ENCODE measurements at regions not wholly inside any gene's neighbourhood (a gene's known extent, or its start where the extent isn't known, plus 50 kb on each side); places are given as distances from the start of the nearest gene placed in this dataset.

DNA sequence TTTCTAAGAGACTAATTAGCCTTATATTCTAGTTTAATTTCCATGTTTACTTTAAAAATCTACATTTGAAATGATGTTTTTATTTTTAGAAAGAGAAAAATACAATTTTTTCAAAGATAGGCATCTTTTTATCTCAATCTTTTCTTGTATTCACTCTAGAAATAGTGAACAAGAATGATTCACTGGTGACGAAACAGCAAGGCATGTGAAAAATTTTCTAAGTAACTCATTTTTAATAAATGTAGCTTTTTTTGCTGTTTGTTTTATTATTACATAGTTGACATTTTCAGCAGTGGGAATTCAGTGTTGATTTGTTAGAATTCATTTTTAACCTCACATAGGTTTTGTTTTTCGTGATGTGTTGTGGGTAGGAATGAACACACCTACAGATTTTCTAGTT lies 1226.4 kb downstream of the NSUN3 start:
- Histone ChIP-seq H3K9ac (ENCODE audit: insufficient read length) (no peak overlapping the region), H3K4me3 (no peak overlapping the region), H3K9me3 (ENCODE audit: low read depth, low read length) (no peaks in the 10 kb centered on the region), H3K36me3 (ENCODE audit: insufficient read depth, low read length) (no peaks in the 10 kb centered on the region), H3K27ac (no peak overlapping the region)
- DNase-seq (ENCODE audit: low read depth, low spot score): no peak
- no peak for TF ChIP-seq POLR2AphosphoS5 (IDR thresholded peaks at IDR 0.05; ENCODE audit: borderline replicate concordance, low read depth, low read length)
- no peak for TF ChIP-seq EZH2 (IDR thresholded peaks at IDR 0.05)
- TF ChIP-seq FOXP2 (optimal IDR thresholded peaks at IDR 0.05; ENCODE audit: control extremely low read depth, extremely low read length, insufficient read depth): no peak

DNA sequence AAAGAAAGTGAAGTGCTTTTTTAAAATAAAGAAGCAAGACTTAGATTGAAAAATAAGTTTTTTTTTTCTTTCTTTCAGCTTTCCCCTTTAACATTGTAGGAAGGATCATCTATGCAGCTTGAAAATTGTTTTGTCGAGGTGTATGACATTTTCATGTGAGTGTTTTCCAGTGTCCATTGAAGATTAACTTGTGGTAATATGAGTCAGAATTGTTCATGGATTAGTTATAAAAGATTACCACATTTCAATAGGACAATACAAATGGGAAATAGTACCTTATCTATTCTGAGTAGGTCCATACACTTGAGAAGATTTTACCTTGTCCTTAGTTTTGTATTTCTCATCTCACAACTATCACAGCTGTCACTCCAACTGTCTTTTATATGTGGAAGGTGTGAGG lies 1234.7 kb downstream of the NSUN3 start:
- no peak for DNase-seq (ENCODE audit: low read depth, low spot score)
- H3K27ac ChIP-seq: no peak overlapping the region
- H3K36me3 ChIP-seq (ENCODE audit: insufficient read depth, low read length): no peaks in the 10 kb centered on the region
- TF ChIP-seq POLR2AphosphoS5 (IDR thresholded peaks at IDR 0.05; ENCODE audit: borderline replicate concordance, low read depth, low read length) (no peak), FOXP2 (optimal IDR thresholded peaks at IDR 0.05; ENCODE audit: control extremely low read depth, extremely low read length, insufficient read depth) (no peak), EZH2 (IDR thresholded peaks at IDR 0.05) (no peak)
- no peak overlapping the region for H3K9ac ChIP-seq (ENCODE audit: insufficient read length)
- H3K4me3 ChIP-seq: no peak overlapping the region
- H3K9me3 ChIP-seq (ENCODE audit: low read depth, low read length): no peaks in the 10 kb centered on the region

DNA sequence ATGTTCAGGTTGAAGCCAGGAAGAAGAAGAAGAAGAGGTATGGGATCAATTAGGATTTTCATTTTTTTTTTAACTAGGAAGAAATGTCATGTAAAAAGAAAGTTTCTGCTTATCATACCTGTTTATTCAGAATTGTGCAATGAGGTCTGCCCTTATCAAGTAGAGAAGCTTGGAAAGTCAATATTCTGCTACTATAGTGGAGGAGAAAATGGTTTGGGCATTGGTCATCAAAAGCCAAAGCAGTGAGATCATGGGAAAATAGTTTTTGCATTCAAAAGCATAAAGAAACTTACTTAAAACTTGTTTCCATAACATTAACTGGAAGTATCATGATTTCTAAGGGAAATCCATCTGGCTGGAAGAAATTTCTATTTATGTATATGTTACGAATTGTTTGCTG lies 1239.2 kb downstream of the NSUN3 start:
- H3K27ac ChIP-seq: no peak overlapping the region
- TF ChIP-seq EZH2 (IDR thresholded peaks at IDR 0.05) (no peak), POLR2AphosphoS5 (IDR thresholded peaks at IDR 0.05; ENCODE audit: borderline replicate concordance, low read depth, low read length) (no peak), FOXP2 (optimal IDR thresholded peaks at IDR 0.05; ENCODE audit: control extremely low read depth, extremely low read length, insufficient read depth) (no peak)
- no peak for DNase-seq (ENCODE audit: low read depth, low spot score)
- H3K9me3 ChIP-seq (ENCODE audit: low read depth, low read length): no peaks in the 10 kb centered on the region
- H3K4me3 ChIP-seq: no peak overlapping the region
- no peak overlapping the region for H3K9ac ChIP-seq (ENCODE audit: insufficient read length)
- H3K36me3 ChIP-seq (ENCODE audit: insufficient read depth, low read length): no peaks in the 10 kb centered on the region

DNA sequence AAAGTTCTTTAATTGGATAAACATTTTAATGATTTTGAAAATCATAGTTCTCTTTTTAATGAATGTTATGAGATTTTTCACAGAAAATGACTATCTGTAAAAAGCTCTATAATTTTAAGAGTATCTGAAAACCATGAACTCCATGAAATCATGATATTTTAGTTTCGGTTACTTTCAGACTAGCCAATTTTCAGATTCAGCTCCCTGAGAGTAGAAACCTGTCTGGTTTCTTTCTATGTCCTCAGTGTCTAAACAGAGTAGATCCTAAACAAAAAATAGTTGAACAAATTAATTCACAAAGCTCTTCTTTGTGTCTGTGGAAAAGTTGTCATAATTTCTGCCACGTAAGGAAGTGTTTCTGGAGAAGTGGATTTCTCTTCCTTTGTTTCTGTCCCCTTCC lies 1247.7 kb downstream of the NSUN3 start:
- no peak overlapping the region for H3K9ac ChIP-seq (ENCODE audit: insufficient read length)

DNA sequence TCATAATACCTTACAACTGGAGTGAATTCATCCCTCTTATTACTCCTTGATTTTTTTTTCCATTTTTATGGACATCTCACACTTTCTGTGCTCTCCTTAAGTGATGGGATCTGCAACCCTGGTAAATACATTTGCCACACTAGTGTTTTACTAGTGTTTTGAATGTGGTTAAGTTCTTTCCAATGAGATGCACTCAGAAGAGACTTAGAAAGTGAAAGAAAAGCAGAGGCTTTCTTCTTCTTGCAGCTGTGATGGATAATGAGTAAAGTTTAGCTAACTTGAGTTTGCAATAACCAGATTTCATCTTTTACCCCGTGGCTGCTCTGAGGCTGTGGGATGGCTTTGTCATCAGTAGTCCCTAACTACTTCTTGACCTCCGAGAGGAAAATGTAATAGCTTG lies 1248.4 kb downstream of the NSUN3 start:
- Histone ChIP-seq H3K9me3 (ENCODE audit: low read depth, low read length) (no peaks in the 10 kb centered on the region), H3K4me3 (no peak overlapping the region), H3K27ac (no peak overlapping the region), H3K36me3 (ENCODE audit: insufficient read depth, low read length) (no peaks in the 10 kb centered on the region), H3K9ac (ENCODE audit: insufficient read length) (no peak overlapping the region)
- TF ChIP-seq FOXP2 (optimal IDR thresholded peaks at IDR 0.05; ENCODE audit: control extremely low read depth, extremely low read length, insufficient read depth) (no peak), EZH2 (IDR thresholded peaks at IDR 0.05) (no peak)
- no peak for DNase-seq (ENCODE audit: low read depth, low spot score)

More for the DNA sequence above, 1247.7 kb downstream of the NSUN3 start:
- DNase-seq (ENCODE audit: low read depth, low spot score): no peak
- H3K9me3 ChIP-seq (ENCODE audit: low read depth, low read length): no peaks in the 10 kb centered on the region
- no peaks in the 10 kb centered on the region for H3K36me3 ChIP-seq (ENCODE audit: insufficient read depth, low read length)
- H3K27ac ChIP-seq: no peak overlapping the region
- TF ChIP-seq FOXP2 (optimal IDR thresholded peaks at IDR 0.05; ENCODE audit: control extremely low read depth, extremely low read length, insufficient read depth): no peak
- TF ChIP-seq EZH2 (IDR thresholded peaks at IDR 0.05): no peak
- TF ChIP-seq POLR2AphosphoS5 (IDR thresholded peaks at IDR 0.05; ENCODE audit: borderline replicate concordance, low read depth, low read length): no peak
- no peak overlapping the region for H3K4me3 ChIP-seq

DNA sequence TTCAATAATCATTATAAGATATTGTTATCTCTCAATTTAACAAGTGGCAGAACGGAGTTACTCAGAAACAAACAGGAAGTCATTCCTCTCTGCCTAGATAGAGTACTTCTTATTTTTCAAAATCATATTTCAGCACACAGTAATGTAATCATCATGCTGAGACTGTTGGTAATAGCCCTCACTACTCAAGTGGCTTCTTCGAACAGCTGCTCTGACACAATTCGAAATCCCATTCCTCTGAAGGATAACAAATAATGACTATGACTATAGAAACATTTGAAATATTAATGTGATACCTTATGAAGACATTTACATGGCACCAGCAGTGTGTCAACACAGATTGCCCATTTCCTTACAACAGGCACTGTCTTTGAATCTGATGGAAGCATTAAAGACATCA lies 1249.8 kb downstream of the NSUN3 start:
- H3K4me3 ChIP-seq: no peak overlapping the region
- no peak overlapping the region for H3K27ac ChIP-seq
- H3K36me3 ChIP-seq (ENCODE audit: insufficient read depth, low read length): no peaks in the 10 kb centered on the region
- H3K9me3 ChIP-seq (ENCODE audit: low read depth, low read length): no peaks in the 10 kb centered on the region
- H3K9ac ChIP-seq (ENCODE audit: insufficient read length): no peak overlapping the region
- TF ChIP-seq FOXP2 (optimal IDR thresholded peaks at IDR 0.05; ENCODE audit: control extremely low read depth, extremely low read length, insufficient read depth) (no peak), EZH2 (IDR thresholded peaks at IDR 0.05) (no peak), POLR2AphosphoS5 (IDR thresholded peaks at IDR 0.05; ENCODE audit: borderline replicate concordance, low read depth, low read length) (no peak)
- DNase-seq (ENCODE audit: low read depth, low spot score): no peak

DNA sequence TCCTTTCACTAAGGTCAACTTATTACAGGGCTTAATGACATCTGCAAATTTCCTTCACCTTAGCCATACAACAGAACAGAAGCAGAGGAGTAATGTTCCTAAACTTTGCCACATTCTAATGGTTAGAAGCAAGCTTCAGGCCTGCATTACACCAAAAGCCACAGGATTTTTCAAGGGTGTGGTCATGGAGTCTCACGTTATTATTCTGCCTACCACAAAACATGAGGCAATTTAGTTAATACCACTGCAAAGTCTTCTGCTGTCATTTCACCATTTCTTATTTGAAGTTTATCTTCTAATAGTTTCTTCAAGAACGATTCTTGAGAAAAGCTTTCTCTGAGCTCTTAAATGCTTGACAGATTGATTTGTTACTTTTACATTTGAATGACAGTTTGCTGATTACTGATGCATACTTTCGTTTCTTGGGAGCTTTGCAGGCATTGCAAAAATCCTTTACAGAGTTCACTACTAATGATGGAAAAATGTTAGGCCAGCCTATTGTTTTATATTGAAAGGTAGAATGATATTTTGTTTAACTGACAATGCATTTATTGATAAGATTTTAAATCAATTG lies 1257.1 kb downstream of the NSUN3 start:
- Histone ChIP-seq H3K4me3 (no peak overlapping the region), H3K36me3 (ENCODE audit: insufficient read depth, low read length) (no peaks in the 10 kb centered on the region), H3K9ac (ENCODE audit: insufficient read length) (no peak overlapping the region), H3K27ac (no peak overlapping the region), H3K9me3 (ENCODE audit: low read depth, low read length) (no peaks in the 10 kb centered on the region)
- TF ChIP-seq EZH2 (IDR thresholded peaks at IDR 0.05) (no peak), FOXP2 (optimal IDR thresholded peaks at IDR 0.05; ENCODE audit: control extremely low read depth, extremely low read length, insufficient read depth) (no peak), POLR2AphosphoS5 (IDR thresholded peaks at IDR 0.05; ENCODE audit: borderline replicate concordance, low read depth, low read length) (no peak)
- DNase-seq (ENCODE audit: low read depth, low spot score): no peak

DNA sequence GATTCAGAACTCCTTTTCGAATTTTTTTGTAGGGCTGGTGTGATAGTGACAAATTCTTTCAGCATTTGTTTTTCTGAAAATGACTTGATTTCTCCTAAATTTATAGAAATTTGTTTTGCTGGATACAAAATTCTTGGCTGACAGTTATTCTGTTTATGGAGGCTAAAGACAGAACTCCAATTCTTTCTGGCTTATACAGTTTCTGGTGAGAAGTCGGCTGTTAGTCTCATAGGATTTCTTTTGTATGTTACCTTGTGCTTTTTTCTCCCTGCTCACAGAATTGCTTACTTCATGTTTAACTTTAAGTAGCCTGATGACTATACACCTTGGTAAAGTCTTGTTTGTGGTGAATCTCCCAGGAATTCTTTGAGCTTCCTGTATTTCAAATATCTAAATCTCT lies 1264.6 kb downstream of the NSUN3 start:
- no peaks in the 10 kb centered on the region for H3K9me3 ChIP-seq (ENCODE audit: low read depth, low read length)
- no peak overlapping the region for H3K9ac ChIP-seq (ENCODE audit: insufficient read length)
- no peak for DNase-seq (ENCODE audit: low read depth, low spot score)
- H3K36me3 ChIP-seq (ENCODE audit: insufficient read depth, low read length): no peaks in the 10 kb centered on the region
- H3K27ac ChIP-seq: no peak overlapping the region
- TF ChIP-seq EZH2 (IDR thresholded peaks at IDR 0.05): no peak
- TF ChIP-seq FOXP2 (optimal IDR thresholded peaks at IDR 0.05; ENCODE audit: control extremely low read depth, extremely low read length, insufficient read depth): no peak
- TF ChIP-seq POLR2AphosphoS5 (IDR thresholded peaks at IDR 0.05; ENCODE audit: borderline replicate concordance, low read depth, low read length): no peak
- H3K4me3 ChIP-seq: no peak overlapping the region

DNA sequence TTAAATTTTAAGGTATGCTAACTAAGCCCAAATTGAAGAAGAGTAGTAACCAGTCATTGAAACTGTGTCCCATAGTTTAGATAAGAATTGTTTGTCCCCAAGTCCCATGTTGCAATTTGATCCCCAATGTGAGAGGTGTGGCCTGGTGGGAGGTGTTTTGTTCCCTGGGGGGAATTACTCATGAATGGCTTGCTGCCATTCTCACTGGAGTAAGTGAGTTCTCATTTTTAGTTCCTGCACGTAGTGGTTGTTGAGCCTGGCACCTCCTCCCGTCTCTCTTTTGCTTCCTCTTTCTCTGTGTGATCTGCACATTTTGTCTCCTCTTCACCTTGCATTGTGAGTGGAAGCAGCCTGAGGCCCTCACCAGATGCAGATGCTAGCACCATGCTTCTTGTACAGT lies 1271.0 kb downstream of the NSUN3 start:
- Histone ChIP-seq H3K36me3 (ENCODE audit: insufficient read depth, low read length) (no peaks in the 10 kb centered on the region), H3K9ac (ENCODE audit: insufficient read length) (no peak overlapping the region), H3K4me3 (no peak overlapping the region), H3K27ac (no peak overlapping the region), H3K9me3 (ENCODE audit: low read depth, low read length) (no peaks in the 10 kb centered on the region)
- TF ChIP-seq FOXP2 (optimal IDR thresholded peaks at IDR 0.05; ENCODE audit: control extremely low read depth, extremely low read length, insufficient read depth) (no peak), POLR2AphosphoS5 (IDR thresholded peaks at IDR 0.05; ENCODE audit: borderline replicate concordance, low read depth, low read length) (no peak), EZH2 (IDR thresholded peaks at IDR 0.05) (no peak)
- DNase-seq (ENCODE audit: low read depth, low spot score): no peak

Measured in SK-N-MC (cell line).